Panc1 (cell line): ENCODE measurements at regions not wholly inside any gene's neighbourhood (a gene's known extent, or its start where the extent isn't known, plus 50 kb on each side); places are given as distances from the start of the nearest gene placed in this dataset.

ENCODE experiments used
- CTCF ChIP-seq: fragments of 450-650 bp; IDR thresholded peaks from 2 replicates; pipeline ENCODE4 v1.5.1; 2017; ENCODE audit warnings: mild to moderate bottlenecking
- POLR2AphosphoS5 ChIP-seq: IDR thresholded peaks from 2 replicates; pipeline ENCODE4 v1.6.1; 2012; ENCODE audit warnings: mild to moderate bottlenecking, low read depth, low read length, moderate library complexity
- SIN3A ChIP-seq: IDR thresholded peaks from 2 replicates; pipeline ENCODE4 v1.6.1; 2012; ENCODE audit warnings: low read depth, mild to moderate bottlenecking, low read length, moderate library complexity, borderline replicate concordance; ENCODE audit not compliant: insufficient read depth
- TCF7L2 ChIP-seq: IDR thresholded peaks from 2 replicates; pipeline ENCODE4 v1.6.1; 2011; ENCODE audit warnings: mild to moderate bottlenecking, low read depth, low read length, inconsistent platforms
- TF ChIP-seq, protein P1 (sequence below), 2 experiments: IDR thresholded peaks; 2 replicates each; pipeline ENCODE4 v1.6.1; 2011 to 2012; ENCODE audit warnings: low read depth in 2 of 2, control low read depth in 1 of 2, low read length in 1 of 2, mild to moderate bottlenecking in 1 of 2, moderate library complexity in 1 of 2; ENCODE audit not compliant: insufficient read depth in 1 of 2

DNA sequence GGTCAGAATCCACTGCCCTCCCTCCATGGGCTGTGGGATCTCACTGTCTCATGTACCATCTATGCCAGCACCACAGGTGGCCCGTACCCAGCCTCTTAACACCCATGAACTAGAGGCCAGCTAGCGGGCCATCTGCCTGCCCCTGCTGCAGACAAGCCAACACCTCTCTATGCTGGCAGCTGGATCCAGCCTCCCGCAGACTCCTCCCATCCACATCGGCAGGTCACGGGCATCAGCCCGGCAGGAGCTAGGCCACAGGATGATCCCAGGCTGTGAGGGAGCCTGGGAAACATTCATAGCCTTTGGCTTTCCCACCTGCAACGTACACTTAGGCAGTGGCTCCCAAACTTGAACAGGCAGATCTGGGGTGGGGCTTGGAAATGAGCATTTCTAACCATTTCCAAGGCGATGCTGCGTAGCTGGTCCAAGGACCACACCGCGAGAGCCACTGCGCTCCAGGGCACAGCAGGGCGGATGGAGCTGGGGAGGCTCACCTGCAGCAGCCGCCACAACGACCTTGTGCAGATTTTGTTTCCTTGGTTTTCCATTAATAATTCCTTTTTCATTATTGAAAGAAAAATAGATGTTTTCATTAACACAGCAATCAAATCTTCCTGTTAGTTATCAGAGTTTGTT lies 114.7 kb downstream of the KCNF1 start:
- TF ChIP-seq CTCF = no peak
- no peak for TF ChIP-seq TCF7L2
- TF ChIP-seq SIN3A = no peak
- TF ChIP-seq, protein P1, sequence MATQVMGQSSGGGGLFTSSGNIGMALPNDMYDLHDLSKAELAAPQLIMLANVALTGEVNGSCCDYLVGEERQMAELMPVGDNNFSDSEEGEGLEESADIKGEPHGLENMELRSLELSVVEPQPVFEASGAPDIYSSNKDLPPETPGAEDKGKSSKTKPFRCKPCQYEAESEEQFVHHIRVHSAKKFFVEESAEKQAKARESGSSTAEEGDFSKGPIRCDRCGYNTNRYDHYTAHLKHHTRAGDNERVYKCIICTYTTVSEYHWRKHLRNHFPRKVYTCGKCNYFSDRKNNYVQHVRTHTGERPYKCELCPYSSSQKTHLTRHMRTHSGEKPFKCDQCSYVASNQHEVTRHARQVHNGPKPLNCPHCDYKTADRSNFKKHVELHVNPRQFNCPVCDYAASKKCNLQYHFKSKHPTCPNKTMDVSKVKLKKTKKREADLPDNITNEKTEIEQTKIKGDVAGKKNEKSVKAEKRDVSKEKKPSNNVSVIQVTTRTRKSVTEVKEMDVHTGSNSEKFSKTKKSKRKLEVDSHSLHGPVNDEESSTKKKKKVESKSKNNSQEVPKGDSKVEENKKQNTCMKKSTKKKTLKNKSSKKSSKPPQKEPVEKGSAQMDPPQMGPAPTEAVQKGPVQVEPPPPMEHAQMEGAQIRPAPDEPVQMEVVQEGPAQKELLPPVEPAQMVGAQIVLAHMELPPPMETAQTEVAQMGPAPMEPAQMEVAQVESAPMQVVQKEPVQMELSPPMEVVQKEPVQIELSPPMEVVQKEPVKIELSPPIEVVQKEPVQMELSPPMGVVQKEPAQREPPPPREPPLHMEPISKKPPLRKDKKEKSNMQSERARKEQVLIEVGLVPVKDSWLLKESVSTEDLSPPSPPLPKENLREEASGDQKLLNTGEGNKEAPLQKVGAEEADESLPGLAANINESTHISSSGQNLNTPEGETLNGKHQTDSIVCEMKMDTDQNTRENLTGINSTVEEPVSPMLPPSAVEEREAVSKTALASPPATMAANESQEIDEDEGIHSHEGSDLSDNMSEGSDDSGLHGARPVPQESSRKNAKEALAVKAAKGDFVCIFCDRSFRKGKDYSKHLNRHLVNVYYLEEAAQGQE (IDR thresholded peaks at IDR 0.05; ENCODE audit: insufficient read depth in 1 of 2, low read depth in 2 of 2, low read length in 1 of 2) = no peak
- TF ChIP-seq POLR2AphosphoS5 = no peak
